Osteoblast (primary cell): ENCODE measurements at regions not wholly inside any gene's neighbourhood (a gene's known extent, or its start where the extent isn't known, plus 50 kb on each side); places are given as distances from the start of the nearest gene placed in this dataset.

Experiments used
- DNase-seq: peaks from one replicate; pipeline ENCODE4 v3.0.0; 2011; ENCODE audit warnings: low spot score, mixed read lengths; ENCODE audit not compliant: insufficient read length; ENCODE audit errors: missing footprints
- H2AFZ ChIP-seq: 2 replicates; pipeline ENCODE4 v1.6.0; 2011; ENCODE audit warnings: mild to moderate bottlenecking, low read length
- H3K27ac ChIP-seq: 2 replicates; pipeline ENCODE4 v1.5.1; 2011; ENCODE audit warnings: mild to moderate bottlenecking, low read depth, low read length, moderate library complexity
- H3K27me3 ChIP-seq: 2 replicates; pipeline ENCODE4 v1.6.0; 2012; ENCODE audit warnings: mild to moderate bottlenecking, control low read depth, inconsistent platforms, low read length, moderate library complexity; ENCODE audit not compliant: insufficient read depth
- H3K36me3 ChIP-seq: 2 replicates; pipeline ENCODE4 v1.5.1; 2011; ENCODE audit warnings: mild to moderate bottlenecking, low read length, control low read depth, moderate library complexity; ENCODE audit not compliant: insufficient read depth
- H3K4me1 ChIP-seq: 2 replicates; pipeline ENCODE4 v1.5.1; 2011; ENCODE audit warnings: mild to moderate bottlenecking, low read length, control low read depth, moderate library complexity; ENCODE audit not compliant: insufficient read depth
- H3K4me2 ChIP-seq: 2 replicates; pipeline ENCODE4 v1.6.0; 2011; ENCODE audit warnings: mild to moderate bottlenecking, low read length; ENCODE audit not compliant: insufficient read depth
- H3K4me3 ChIP-seq: fragments of 200-600 bp; sonication (generic); 3 replicates; pipeline ENCODE4 v1.5.1; 2012; ENCODE audit warnings: mild to moderate bottlenecking, low read length, inconsistent platforms; ENCODE audit not compliant: insufficient read depth
- H3K79me2 ChIP-seq: 2 replicates; pipeline ENCODE4 v1.6.0; 2012; ENCODE audit warnings: mild to moderate bottlenecking, low read length, control low read depth, inconsistent platforms; ENCODE audit not compliant: insufficient read depth
- H3K9me3 ChIP-seq: 2 replicates; pipeline ENCODE4 v1.5.1; 2011; ENCODE audit warnings: low read depth, low read length, control low read depth
- H4K20me1 ChIP-seq: 2 replicates; pipeline ENCODE4 v1.6.0; 2012; ENCODE audit warnings: mild to moderate bottlenecking, low read length, control low read depth; ENCODE audit not compliant: insufficient read depth
- CTCF ChIP-seq: IDR thresholded peaks from 2 replicates; pipeline ENCODE4 v1.5.1; 2011; ENCODE audit warnings: mild to moderate bottlenecking, low read depth, low read length, moderate library complexity; ENCODE audit errors: extremely low read depth

DNA sequence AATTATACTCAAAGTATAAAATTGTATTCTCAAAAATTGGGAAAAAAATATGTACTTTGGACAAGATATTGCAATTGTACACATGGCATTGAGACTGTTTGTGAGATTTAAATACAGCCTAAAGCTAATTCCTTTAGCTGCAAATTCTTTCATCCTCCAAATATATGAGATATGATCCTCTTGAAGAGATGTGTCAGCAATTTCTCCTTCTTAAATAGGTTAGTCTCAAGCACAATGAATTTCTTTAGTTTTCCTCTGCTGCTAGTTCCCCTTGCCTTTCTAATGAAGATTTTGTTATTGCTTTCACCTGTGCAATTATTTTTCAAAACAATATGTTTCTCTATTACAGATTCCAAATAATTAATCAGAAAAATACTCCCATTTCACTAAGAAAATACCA, 153.4 kb upstream of the GULP1 start:
- TF ChIP-seq CTCF = no peak
- Histone ChIP-seq H3K4me1 (no peaks in the 10 kb centered on the region), H3K27ac (no peak overlapping the region), H4K20me1 (no peaks in the 10 kb centered on the region), H3K4me3 (no peak overlapping the region), H3K9me3 (no peaks in the 10 kb centered on the region), H3K36me3 (no peaks in the 10 kb centered on the region), H3K4me2 (no peak overlapping the region), H2AFZ (no peak overlapping the region), H3K79me2 (no peaks in the 10 kb centered on the region), H3K27me3 (no peaks in the 10 kb centered on the region)
- no peak for DNase-seq

DNA sequence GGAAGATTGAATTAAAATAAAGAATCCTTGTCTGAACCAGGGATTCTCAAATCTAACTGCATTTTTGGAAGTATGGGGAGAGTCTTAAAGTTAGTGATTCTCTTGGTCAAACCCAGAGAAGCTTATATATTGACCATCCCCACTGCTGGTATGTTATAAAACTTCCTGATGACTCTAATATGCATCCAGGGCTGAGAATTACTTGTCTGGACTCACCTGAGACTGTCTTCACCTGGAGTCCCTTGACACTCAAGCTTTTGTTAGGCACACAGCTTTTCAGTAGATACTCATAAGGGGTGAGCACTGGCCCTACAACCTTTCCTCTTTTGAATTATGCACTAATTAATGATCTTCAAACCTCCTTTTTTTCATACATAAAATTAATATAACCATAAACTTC, 149.6 kb upstream of the GULP1 start:
- H3K36me3 ChIP-seq = no peaks in the 10 kb centered on the region
- H3K27ac ChIP-seq = no peak overlapping the region
- no peak overlapping the region for H2AFZ ChIP-seq
- H3K4me1 ChIP-seq = no peaks in the 10 kb centered on the region
- H3K27me3 ChIP-seq = no peaks in the 10 kb centered on the region
- no peaks in the 10 kb centered on the region for H4K20me1 ChIP-seq
- no peaks in the 10 kb centered on the region for H3K9me3 ChIP-seq
- no peaks in the 10 kb centered on the region for H3K79me2 ChIP-seq
- H3K4me3 ChIP-seq = no peak overlapping the region
- no peak for DNase-seq
- TF ChIP-seq CTCF = no peak
- no peak overlapping the region for H3K4me2 ChIP-seq

- Histone ChIP-seq H4K20me1 (no peaks in the 10 kb centered on the region), H2AFZ (no peak overlapping the region), H3K79me2 (no peaks in the 10 kb centered on the region), H3K36me3 (no peaks in the 10 kb centered on the region), H3K4me3 (no peak overlapping the region), H3K9me3 (no peaks in the 10 kb centered on the region), H3K27me3 (no peaks in the 10 kb centered on the region), H3K27ac (no peak overlapping the region), H3K4me1 (no peaks in the 10 kb centered on the region), H3K4me2 (no peak overlapping the region)
- no peak for TF ChIP-seq CTCF
- DNase-seq = no peak
Observed at GRCh38 chr2:188142636-188143295, 148.9 kb upstream of the GULP1 start.

DNA sequence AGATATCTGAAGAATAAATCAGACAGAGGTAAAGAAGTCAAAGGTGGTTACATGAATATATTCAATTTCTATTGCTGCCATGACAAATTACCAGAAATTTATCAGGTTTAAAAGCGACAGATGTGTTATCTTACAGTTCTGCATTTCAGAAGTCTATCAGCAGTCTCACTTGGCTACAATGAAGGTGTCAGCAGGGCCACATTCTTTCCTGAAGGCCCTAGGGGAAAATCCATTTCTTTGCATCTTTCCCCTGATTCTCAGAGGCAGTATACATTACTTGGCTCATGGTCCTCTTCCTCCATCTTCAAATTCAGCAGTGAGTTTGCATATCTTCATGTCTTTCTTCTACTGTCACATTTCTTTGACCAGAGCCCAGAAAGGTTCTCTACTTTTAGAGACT, 145.8 kb upstream of the GULP1 start:
- Histone ChIP-seq H3K4me2 (no peak overlapping the region), H4K20me1 (no peaks in the 10 kb centered on the region), H3K27me3 (no peaks in the 10 kb centered on the region), H3K27ac (no peak overlapping the region), H3K79me2 (no peaks in the 10 kb centered on the region), H3K4me3 (no peak overlapping the region), H3K36me3 (no peaks in the 10 kb centered on the region), H2AFZ (no peak overlapping the region), H3K9me3 (no peaks in the 10 kb centered on the region), H3K4me1 (no peaks in the 10 kb centered on the region)
- no peak for DNase-seq
- no peak for TF ChIP-seq CTCF
